T-cell (primary cell): ENCODE measurements at regions not wholly inside any gene's neighbourhood (a gene's known extent, or its start where the extent isn't known, plus 50 kb on each side); places are given as distances from the start of the nearest gene placed in this dataset.

Experiments
- ATAC-seq, 4 experiments: fragments of 200-7000 bp in 3 of 4; fragments of 150-1000 bp in 1 of 4; cut with Tn5 transposase; replicated peaks in 1 of 4; 1 replicate in 3 of 4; 2 replicates in 1 of 4; pipeline ENCODE4 v1.10.0; 2021; ENCODE audit warnings: moderate library complexity in 3 of 4, mild to moderate bottlenecking in 2 of 4, moderate number of reproducible peaks in 1 of 4
- CTCF ChIA-PET, 2 donors: fragments of 300-600 bp; sonication (Branson Sonifier 250); formaldehyde crosslinking; loops; one replicate each; lab custom pipeline; 2022; ENCODE audit warnings: antibody characterized with exemption in 2 of 2; lab: Charles Lee
- POLR2A ChIA-PET, 2 donors: fragments of 300-600 bp; sonication (Branson Sonifier 250); formaldehyde crosslinking; loops; one replicate each; lab custom pipeline; 2022; ENCODE audit warnings: antibody characterized with exemption in 2 of 2; lab: Charles Lee
- DNase-seq, 35 experiments: peaks; one replicate each; pipeline versions ENCODE4 v3.0.0 to v3.0.0-alpha.2; 2013 to 2023
- H3K27ac ChIP-seq: one replicate; pipeline ENCODE4 v1.5.1; 2013; ENCODE audit warnings: low read length
- H3K27me3 ChIP-seq, 2 experiments: replicated peaks in 1 of 2; 1 replicate in 1 of 2; 2 replicates in 1 of 2; pipeline versions ENCODE4 v1.6.1 to v1.7.0; 2013; ENCODE audit warnings: low read length in 1 of 2, mixed read lengths in 1 of 2; ENCODE audit not compliant: control insufficient read depth in 2 of 2, insufficient read depth in 2 of 2; ENCODE audit errors: extremely low read depth in 1 of 2
- H3K36me3 ChIP-seq, 2 donors: 1 replicate in 1 of 2; 2 replicates in 1 of 2; pipeline versions ENCODE4 v1.6.1 to v1.7.0; 2013; ENCODE audit warnings: low read length in 1 of 2; ENCODE audit not compliant: control insufficient read depth in 2 of 2, insufficient read depth in 1 of 2; ENCODE audit errors: extremely low read depth in 1 of 2
- H3K4me1 ChIP-seq, 2 experiments: 1 replicate in 1 of 2; 2 replicates in 1 of 2; pipeline versions ENCODE4 v1.6.1 to v1.7.0; 2013; ENCODE audit warnings: low read length in 2 of 2, mixed read lengths in 1 of 2; ENCODE audit not compliant: insufficient read depth in 2 of 2, control insufficient read depth in 1 of 2; ENCODE audit errors: extremely low read depth in 1 of 2
- H3K4me3 ChIP-seq, 2 donors: 1 replicate in 1 of 2; 2 replicates in 1 of 2; pipeline versions ENCODE4 v1.5.1 to v1.7.0; 2013; ENCODE audit warnings: mild to moderate bottlenecking in 2 of 2, low read length in 1 of 2, moderate library complexity in 1 of 2; ENCODE audit not compliant: control insufficient read depth in 1 of 2; ENCODE audit errors: extremely low read depth in 1 of 2
- H3K9me3 ChIP-seq: 2 replicates; pipeline ENCODE4 v1.7.0; 2013
- H3K27ac Mint-ChIP-seq, 2 donors: one replicate each; pipeline ENCODE4 v1.8.0; 2020 to 2021; ENCODE audit warnings: mild to moderate bottlenecking in 2 of 2, mixed read lengths in 2 of 2
- H3K27me3 Mint-ChIP-seq, 2 donors: one replicate each; pipeline ENCODE4 v1.8.0; 2021 to 2022; ENCODE audit warnings: mixed read lengths in 2 of 2
- H3K36me3 Mint-ChIP-seq: one replicate; pipeline ENCODE4 v1.8.0; 2021; ENCODE audit warnings: mixed read lengths
- H3K4me1 Mint-ChIP-seq, 3 donors: one replicate each; pipeline ENCODE4 v1.8.0; 2020 to 2022; ENCODE audit warnings: mixed read lengths in 3 of 3, mild to moderate bottlenecking in 1 of 3
- H3K4me3 Mint-ChIP-seq, 3 donors: one replicate each; pipeline ENCODE4 v1.8.0; 2020 to 2022; ENCODE audit warnings: mild to moderate bottlenecking in 3 of 3, mixed read lengths in 3 of 3, moderate library complexity in 3 of 3
- H3K9me3 Mint-ChIP-seq, 3 donors: one replicate each; pipeline ENCODE4 v1.8.0; 2020 to 2022; ENCODE audit warnings: mixed read lengths in 3 of 3
- WGBS: methylation state at CpG from one replicate; pipeline ENCODE4 v1.1.5; 2013; ENCODE audit warnings: missing lambda C conversion rate; ENCODE audit not compliant: insufficient coverage; 5-methylcytosine and 5-hydroxymethylcytosine counted together

GRCh38 chr13:79686441-79686840, 205.5 kb downstream of the NDFIP2 start:
- Mint-ChIP-seq H3K4me1 (no peaks in the 10 kb centered on the region), H3K9me3 (peaks cover 5 to 12% (median 6%) of the 10 kb centered on the region in 3 donors), H3K27ac (no peak overlapping the region), H3K4me3 (no peak overlapping the region), H3K27me3 (no peaks in the 10 kb centered on the region), H3K36me3 (no peaks in the 10 kb centered on the region)
- WGBS: no CpG with 5 or more reads among the region's 6 CpGs
- Histone ChIP-seq H3K9me3 (no peaks in the 10 kb centered on the region), H3K27ac (no peak overlapping the region), H3K4me3 (no peak overlapping the region), H3K36me3 (no peaks in the 10 kb centered on the region), H3K4me1 (no peaks in the 10 kb centered on the region), H3K27me3 (no peaks in the 10 kb centered on the region)
- DNase-seq (no peak), ATAC-seq (no peak)
- ChIA-PET POLR2A (no interaction called here), CTCF (no interaction called here)

DNA sequence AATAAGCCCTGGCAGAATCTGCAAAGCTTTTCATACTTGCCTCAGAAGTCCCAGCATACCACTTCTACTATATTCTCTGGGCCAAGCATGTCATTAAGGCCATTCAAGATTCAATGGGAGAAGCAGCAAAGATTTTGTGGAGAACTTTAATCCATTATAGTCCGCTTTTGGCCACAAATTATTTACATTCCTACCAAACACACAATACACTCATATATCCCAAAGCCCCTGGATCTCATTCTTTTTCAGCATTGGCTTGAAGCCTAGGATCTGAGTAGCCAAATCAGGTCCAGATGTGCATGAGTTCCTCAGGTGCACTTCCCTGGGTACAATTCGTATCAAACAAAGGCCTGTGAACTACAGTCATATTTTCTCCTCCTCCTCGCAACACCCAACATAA, 203.4 kb downstream of the NDFIP2 start:
- no peaks in the 10 kb centered on the region for H3K9me3 ChIP-seq
- Mint-ChIP-seq H3K4me1 (peaks cover 0 to 2% (median 0%) of the 10 kb centered on the region in 3 donors), H3K9me3 (peaks cover 5 to 12% (median 6%) of the 10 kb centered on the region in 3 donors), H3K27ac (no peak overlapping the region), H3K27me3 (no peaks in the 10 kb centered on the region), H3K36me3 (no peaks in the 10 kb centered on the region), H3K4me3 (no peak overlapping the region)
- H3K36me3 ChIP-seq: no peaks in the 10 kb centered on the region
- H3K4me3 ChIP-seq: no peak overlapping the region
- 92% methylated on average over 1 of the region's 3 CpGs for WGBS
- no peak overlapping the region for H3K27ac ChIP-seq
- CTCF ChIA-PET: no interaction called here
- DNase-seq: no peak
- H3K27me3 ChIP-seq: no peaks in the 10 kb centered on the region
- H3K4me1 ChIP-seq: no peaks in the 10 kb centered on the region
- ATAC-seq: no peak
- POLR2A ChIA-PET: no interaction called here

DNA sequence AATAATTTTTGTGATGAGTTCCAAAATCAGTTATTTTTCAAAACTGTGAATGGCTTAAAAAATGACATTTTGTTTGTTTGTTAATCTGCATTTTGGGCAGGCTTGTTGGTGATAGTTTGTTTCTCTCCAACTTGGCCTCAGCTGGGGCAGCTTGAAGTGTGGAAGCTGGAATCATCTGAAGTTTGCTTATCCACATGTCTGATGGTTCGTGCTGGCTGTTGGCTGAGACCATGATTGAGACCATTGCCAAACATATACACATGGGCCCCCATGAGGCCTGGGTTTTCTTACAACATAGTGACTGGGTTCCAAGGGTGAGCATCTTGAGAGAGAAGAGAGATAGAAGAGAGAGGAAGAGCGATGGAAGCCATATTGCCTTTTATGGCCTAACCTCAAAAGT, 201.2 kb downstream of the NDFIP2 start:
- no peaks in the 10 kb centered on the region for H3K4me1 ChIP-seq
- Mint-ChIP-seq H3K27me3 (no peaks in the 10 kb centered on the region), H3K27ac (no peak overlapping the region), H3K4me3 (no peak overlapping the region), H3K9me3 (peaks cover 5 to 12% (median 6%) of the 10 kb centered on the region in 3 donors), H3K36me3 (no peaks in the 10 kb centered on the region), H3K4me1 (peaks cover 0 to 5% (median 0%) of the 10 kb centered on the region in 3 donors)
- no peaks in the 10 kb centered on the region for H3K36me3 ChIP-seq
- ChIA-PET CTCF (no interaction called here), POLR2A (no interaction called here)
- no CpG with 5 or more reads among the region's 2 CpGs for WGBS
- H3K9me3 ChIP-seq: no peaks in the 10 kb centered on the region
- DNase-seq (no peak), ATAC-seq (no peak)
- H3K27ac ChIP-seq: no peak overlapping the region
- H3K4me3 ChIP-seq: no peak overlapping the region
- no peaks in the 10 kb centered on the region for H3K27me3 ChIP-seq

- H3K36me3 Mint-ChIP-seq: no peaks in the 10 kb centered on the region
- peaks cover 0 to 5% (median 0%) of the 10 kb centered on the region in 3 donors for H3K4me1 Mint-ChIP-seq
- no peak overlapping the region for H3K27ac ChIP-seq
- ChIA-PET CTCF (no interaction called here), POLR2A (no interaction called here)
- no peaks in the 10 kb centered on the region for H3K9me3 ChIP-seq
- WGBS: no CpG with 5 or more reads among the region's 1 CpG
- H3K36me3 ChIP-seq: no peaks in the 10 kb centered on the region
- DNase-seq: no peak
- H3K4me1 ChIP-seq: no peaks in the 10 kb centered on the region
- peaks cover 5 to 12% (median 6%) of the 10 kb centered on the region in 3 donors for H3K9me3 Mint-ChIP-seq
- H3K27me3 Mint-ChIP-seq: peaks cover 0 to 3% of the 10 kb centered on the region in 2 donors
- H3K4me3 Mint-ChIP-seq: no peak overlapping the region
- no peaks in the 10 kb centered on the region for H3K27me3 ChIP-seq
- H3K27ac Mint-ChIP-seq: no peak overlapping the region
- no peak overlapping the region for H3K4me3 ChIP-seq
- ATAC-seq: no peak
Measured at GRCh38 chr13:79681069-79681468, 200.1 kb downstream of the NDFIP2 start.

GRCh38 chr13:79680485-79680884, 199.5 kb downstream of the NDFIP2 start:
- peaks cover 0 to 3% of the 10 kb centered on the region in 2 donors for H3K27me3 Mint-ChIP-seq
- no peaks in the 10 kb centered on the region for H3K36me3 Mint-ChIP-seq
- H3K27ac Mint-ChIP-seq: no peak overlapping the region
- ChIA-PET POLR2A (no interaction called here), CTCF (no interaction called here)
- no peaks in the 10 kb centered on the region for H3K9me3 ChIP-seq
- no peak overlapping the region for H3K4me3 ChIP-seq
- no peaks in the 10 kb centered on the region for H3K36me3 ChIP-seq
- peaks cover 5 to 12% (median 6%) of the 10 kb centered on the region in 3 donors for H3K9me3 Mint-ChIP-seq
- H3K4me3 Mint-ChIP-seq: no peak overlapping the region
- ATAC-seq (no peak), DNase-seq (no peak)
- H3K4me1 Mint-ChIP-seq: peaks cover 0 to 5% (median 0%) of the 10 kb centered on the region in 3 donors
- no peaks in the 10 kb centered on the region for H3K4me1 ChIP-seq
- no peaks in the 10 kb centered on the region for H3K27me3 ChIP-seq
- H3K27ac ChIP-seq: no peak overlapping the region

DNA sequence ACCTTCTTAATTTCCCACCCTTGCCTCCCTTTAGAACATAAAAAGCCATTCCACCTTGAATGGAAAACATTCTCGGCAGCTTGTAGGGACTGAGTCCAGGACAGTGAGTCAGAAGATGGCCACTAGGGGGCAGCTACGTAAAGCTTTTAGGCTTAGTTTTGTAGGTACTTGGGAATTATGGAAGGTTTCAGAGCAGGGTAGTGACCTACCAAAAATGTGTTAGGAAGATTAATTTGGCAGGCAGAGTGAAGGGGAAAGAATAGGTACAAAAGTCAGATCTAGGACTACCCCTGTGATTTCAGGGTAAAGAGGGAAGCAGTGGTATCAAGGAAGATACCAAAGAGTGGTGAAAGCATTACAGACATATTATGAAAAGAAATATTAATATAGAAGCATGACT, 198.4 kb downstream of the NDFIP2 start:
- ATAC-seq: no peak
- Mint-ChIP-seq H3K27ac (no peak overlapping the region), H3K9me3 (peaks cover 4 to 6% (median 5%) of the 10 kb centered on the region in 3 donors), H3K36me3 (no peaks in the 10 kb centered on the region), H3K27me3 (peaks cover 0 to 3% of the 10 kb centered on the region in 2 donors), H3K4me3 (no peak overlapping the region), H3K4me1 (peaks cover 0 to 5% (median 0%) of the 10 kb centered on the region in 3 donors)
- no peak overlapping the region for H3K27ac ChIP-seq
- no peaks in the 10 kb centered on the region for H3K27me3 ChIP-seq
- H3K36me3 ChIP-seq: no peaks in the 10 kb centered on the region
- ChIA-PET CTCF (interaction anchor here in 1 of 2 donors (1.9 kb wide), 1 partner anchor 1338 kb away, joined by 18 read pairs; no protein-coding TSS in a partner anchor), POLR2A (no interaction called here)
- no peak overlapping the region for H3K4me3 ChIP-seq
- 0% methylated on average over 1 of the region's 2 CpGs for WGBS
- H3K9me3 ChIP-seq: no peaks in the 10 kb centered on the region
- no peaks in the 10 kb centered on the region for H3K4me1 ChIP-seq
- peak in 11 of 35 experiments; percentile 1 to 39 (median 5) for DNase-seq

DNA sequence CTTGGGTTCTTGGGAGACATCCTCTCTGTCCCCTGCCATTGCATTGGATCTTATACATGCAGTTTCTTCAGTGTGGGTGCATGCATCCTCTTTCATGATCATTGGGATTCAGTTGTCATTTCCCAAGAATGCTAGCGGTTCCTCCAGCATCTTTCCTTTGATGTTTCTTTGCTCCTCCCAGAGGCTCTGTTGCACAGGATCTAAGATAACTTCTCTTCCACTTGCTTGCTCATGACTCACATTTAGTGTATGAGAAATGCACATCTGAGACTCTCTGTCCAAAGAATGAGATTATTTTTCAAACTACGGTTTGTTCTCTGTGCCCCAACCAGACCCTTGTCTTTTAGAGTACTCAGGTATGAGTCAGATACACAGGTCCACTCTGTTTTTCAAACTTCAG, 197.1 kb downstream of the NDFIP2 start:
- H3K36me3 ChIP-seq: no peaks in the 10 kb centered on the region
- no peaks in the 10 kb centered on the region for H3K9me3 ChIP-seq
- no peak for ATAC-seq
- CTCF ChIA-PET: no interaction called here
- no peak for DNase-seq
- Mint-ChIP-seq H3K36me3 (no peaks in the 10 kb centered on the region), H3K4me1 (peaks cover 0 to 5% (median 0%) of the 10 kb centered on the region in 3 donors), H3K27ac (no peak overlapping the region), H3K4me3 (no peak overlapping the region), H3K9me3 (peaks cover 4 to 6% (median 5%) of the 10 kb centered on the region in 3 donors), H3K27me3 (peaks cover 0 to 3% of the 10 kb centered on the region in 2 donors)
- WGBS: no CpG with 5 or more reads among the region's 2 CpGs
- H3K4me3 ChIP-seq: no peak overlapping the region
- POLR2A ChIA-PET: no interaction called here
- H3K27me3 ChIP-seq: no peaks in the 10 kb centered on the region
- no peaks in the 10 kb centered on the region for H3K4me1 ChIP-seq
- H3K27ac ChIP-seq: no peak overlapping the region
